ENCODE measurements at regions not wholly inside any gene's neighbourhood (a gene's known extent, or its start where the extent isn't known, plus 50 kb on each side); places are given as distances from the start of the nearest gene placed in this dataset.

- H3K27ac ChIP-seq: no peak overlapping the region
- TF ChIP-seq ZFX (IDR thresholded peaks at IDR 0.05) (no peak), CTCF (conservative IDR thresholded peaks at IDR 0.05) (no peak)
These were observed 169.3 kb upstream of the ZC3H12A start for GRCh38 chr1:37305108-37305507.

- H3K27ac ChIP-seq: no peak overlapping the region
- TF ChIP-seq ZFX (IDR thresholded peaks at IDR 0.05) (no peak), CTCF (conservative IDR thresholded peaks at IDR 0.05) (no peak)
These were observed 168.5 kb upstream of the ZC3H12A start for GRCh38 chr1:37305841-37306240.

GRCh38 chr1:37306461-37306860 lies 167.9 kb upstream of the ZC3H12A start:
- TF ChIP-seq ZFX (IDR thresholded peaks at IDR 0.05) (no peak), CTCF (conservative IDR thresholded peaks at IDR 0.05) (no peak)
- H3K27ac ChIP-seq: no peak overlapping the region

GRCh38 chr1:37306871-37307270 lies 167.5 kb upstream of the ZC3H12A start:
- TF ChIP-seq CTCF (conservative IDR thresholded peaks at IDR 0.05) (no peak), ZFX (IDR thresholded peaks at IDR 0.05) (no peak)
- no peak overlapping the region for H3K27ac ChIP-seq

- TF ChIP-seq CTCF (conservative IDR thresholded peaks at IDR 0.05) (no peak), ZFX (IDR thresholded peaks at IDR 0.05) (no peak)
- no peak overlapping the region for H3K27ac ChIP-seq
These were observed 166.1 kb upstream of the ZC3H12A start for GRCh38 chr1:37308031-37308960.

GRCh38 chr1:37309574-37309973 lies 164.8 kb upstream of the ZC3H12A start:
- TF ChIP-seq CTCF (conservative IDR thresholded peaks at IDR 0.05): no peak
- no peak for TF ChIP-seq ZFX (IDR thresholded peaks at IDR 0.05)
- no peak overlapping the region for H3K27ac ChIP-seq

GRCh38 chr1:37310064-37310463 lies 164.3 kb upstream of the ZC3H12A start:
- TF ChIP-seq ZFX (IDR thresholded peaks at IDR 0.05): no peak
- no peak for TF ChIP-seq CTCF (conservative IDR thresholded peaks at IDR 0.05)
- H3K27ac ChIP-seq: no peak overlapping the region
